H7 (cell line): ENCODE measurements at regions not wholly inside any gene's neighbourhood (a gene's known extent, or its start where the extent isn't known, plus 50 kb on each side); places are given as distances from the start of the nearest gene placed in this dataset.

Experiments
- DNase-seq: peaks from one replicate; pipeline ENCODE4 v3.0.0; 2012
- H3K27me3 ChIP-seq: 2 replicates; pipeline ENCODE4 v1.6.0; 2011; ENCODE audit warnings: mild to moderate bottlenecking, low read length; ENCODE audit not compliant: control insufficient read depth, insufficient read depth
- H3K36me3 ChIP-seq: replicated peaks from 2 replicates; pipeline ENCODE4 v1.5.1; 2011; ENCODE audit warnings: low read length; ENCODE audit not compliant: control insufficient read depth, insufficient read depth
- H3K4me3 ChIP-seq: 2 replicates; pipeline ENCODE4 v1.5.1; 2011; ENCODE audit warnings: low read depth, mild to moderate bottlenecking, control low read depth, low read length, moderate library complexity; ENCODE audit not compliant: insufficient read depth

DNA sequence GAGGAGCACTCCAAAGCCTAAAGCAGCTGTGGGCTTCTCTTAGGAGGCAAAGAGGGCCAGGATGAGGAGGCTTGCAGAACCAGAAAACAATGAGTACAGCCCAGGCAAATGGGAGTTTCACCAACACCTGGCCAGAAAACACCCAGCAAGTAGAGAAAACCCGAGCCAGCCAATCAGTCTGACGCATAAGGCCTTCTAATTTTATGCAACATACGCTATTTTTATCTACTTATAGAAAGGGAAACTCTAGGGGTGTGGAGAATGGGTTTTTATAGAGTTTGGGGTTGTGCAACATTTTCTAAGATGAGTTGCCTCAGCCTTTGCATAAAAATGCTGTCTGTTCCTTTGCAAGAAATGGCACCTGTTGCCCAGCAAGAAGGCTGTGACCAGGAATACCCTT is 529.0 kb upstream of the CDH5 start:
- Histone ChIP-seq H3K4me3 (no peak overlapping the region), H3K27me3 (no peaks in the 10 kb centered on the region)

GRCh38 chr16:65834688-65835087 is 531.8 kb upstream of the CDH5 start:
- H3K4me3 ChIP-seq = no peak overlapping the region
- DNase-seq = no peak
- H3K27me3 ChIP-seq = no peaks in the 10 kb centered on the region
- H3K36me3 ChIP-seq = no peaks in the 10 kb centered on the region

More for the DNA sequence above, 529.0 kb upstream of the CDH5 start:
- no peaks in the 10 kb centered on the region for H3K36me3 ChIP-seq
- no peak for DNase-seq

GRCh38 chr16:65833171-65833871 is 533.2 kb upstream of the CDH5 start:
- H3K4me3 ChIP-seq = no peak overlapping the region
- no peaks in the 10 kb centered on the region for H3K36me3 ChIP-seq
- no peak for DNase-seq
- no peaks in the 10 kb centered on the region for H3K27me3 ChIP-seq

DNA sequence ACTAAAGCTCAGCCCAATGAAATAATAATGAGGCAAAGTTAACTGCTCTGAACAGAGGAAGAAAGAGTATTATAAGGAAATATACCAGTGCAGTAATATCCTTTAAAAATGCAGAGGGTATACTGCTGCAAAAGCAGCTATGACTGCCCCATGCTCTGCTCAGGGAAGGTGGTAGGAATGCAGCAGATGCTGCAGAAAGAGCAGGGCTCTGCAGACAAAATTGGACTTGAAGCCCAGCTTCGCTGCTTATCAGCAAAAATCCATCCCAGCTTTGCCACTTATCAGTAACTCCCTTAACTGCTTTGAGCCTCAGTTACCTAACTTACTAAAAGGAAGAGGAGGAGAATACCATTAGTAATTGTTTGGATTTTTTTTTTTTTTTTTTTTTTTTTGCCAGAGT is 533.8 kb upstream of the CDH5 start:
- Histone ChIP-seq H3K4me3 (no peak overlapping the region), H3K36me3 (no peaks in the 10 kb centered on the region), H3K27me3 (no peaks in the 10 kb centered on the region)
- no peak for DNase-seq

DNA sequence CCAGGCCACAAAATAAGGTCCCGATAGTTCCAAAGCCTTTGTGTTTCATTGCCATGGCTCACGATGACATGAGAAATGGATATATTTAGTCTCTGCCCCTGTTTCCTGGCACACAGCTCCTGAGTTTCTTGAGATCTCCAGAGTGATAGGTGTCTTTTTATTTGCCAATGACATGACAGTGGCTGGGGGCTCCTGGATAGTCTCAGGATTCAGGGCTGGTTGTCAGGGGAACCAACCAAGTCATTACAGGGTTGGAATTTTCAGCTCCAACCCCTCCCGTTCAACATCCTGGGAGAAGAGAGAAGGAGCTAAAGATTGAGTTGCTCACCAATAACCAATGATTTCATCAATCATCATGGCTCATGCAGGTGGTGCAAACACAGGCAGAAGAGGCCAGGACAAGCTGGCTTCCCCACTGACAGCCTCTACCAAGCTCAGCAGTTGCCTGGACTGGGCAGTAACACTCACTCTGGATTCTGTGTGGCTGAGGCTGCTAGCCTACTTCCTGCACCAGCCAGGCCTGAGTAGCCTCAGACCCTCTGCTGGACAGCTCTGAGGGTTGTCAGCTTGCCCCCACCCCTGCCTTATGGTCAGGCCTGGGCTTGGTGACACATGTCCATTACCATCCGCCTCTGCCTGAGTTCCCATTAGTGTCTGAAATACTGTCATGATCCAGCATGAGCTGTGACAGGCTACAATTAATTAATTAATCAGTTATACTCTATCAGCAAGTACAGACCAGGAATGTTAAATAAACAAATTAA is 534.4 kb upstream of the CDH5 start:
- no peak for DNase-seq
- Histone ChIP-seq H3K27me3 (no peaks in the 10 kb centered on the region), H3K4me3 (no peak overlapping the region), H3K36me3 (no peaks in the 10 kb centered on the region)

DNA sequence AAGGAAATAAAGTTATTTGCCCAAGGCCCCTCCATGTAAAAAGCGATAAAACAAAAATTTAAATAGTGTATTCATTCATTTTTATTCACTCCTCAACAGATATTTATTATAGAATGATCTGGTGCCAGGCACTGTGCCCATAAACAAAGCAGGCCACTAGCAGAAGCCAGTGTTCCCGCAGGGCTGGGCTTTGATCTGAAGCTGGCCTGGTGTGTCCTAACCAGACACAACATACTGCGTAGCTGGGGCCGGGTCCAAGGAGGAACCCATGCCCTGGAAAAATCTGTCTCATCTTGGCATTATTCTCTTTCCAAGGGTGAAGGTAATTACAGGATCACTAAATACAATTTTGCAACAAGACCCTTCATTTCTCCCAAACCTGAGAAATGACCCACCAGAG is 537.4 kb upstream of the CDH5 start:
- no peak for DNase-seq
- Histone ChIP-seq H3K27me3 (no peaks in the 10 kb centered on the region), H3K4me3 (no peak overlapping the region), H3K36me3 (no peaks in the 10 kb centered on the region)

DNA sequence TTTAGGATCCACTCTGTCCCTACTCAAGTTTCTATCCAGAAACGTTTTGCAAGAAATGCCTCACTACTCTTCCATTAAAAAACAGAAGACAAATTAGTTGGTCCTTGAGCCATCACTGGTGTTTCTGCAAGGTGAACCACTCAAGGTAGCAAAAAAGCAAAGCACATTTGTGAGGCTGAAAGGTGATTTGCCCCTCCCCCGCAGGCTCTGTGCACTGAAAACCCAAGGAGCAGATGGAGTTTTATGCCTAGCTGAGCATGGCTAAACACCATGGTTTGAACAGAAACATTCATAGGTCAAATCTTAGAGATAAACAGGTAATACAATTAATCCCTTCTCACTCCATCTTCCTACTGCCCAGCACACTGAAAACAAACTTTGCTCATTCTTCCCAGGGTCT is 538.2 kb upstream of the CDH5 start:
- H3K4me3 ChIP-seq = no peak overlapping the region
- DNase-seq = no peak
- H3K27me3 ChIP-seq = no peaks in the 10 kb centered on the region
- no peaks in the 10 kb centered on the region for H3K36me3 ChIP-seq

- no peaks in the 10 kb centered on the region for H3K36me3 ChIP-seq
- DNase-seq = no peak
Observed at GRCh38 chr16:65827231-65827630, 539.3 kb upstream of the CDH5 start.

DNA sequence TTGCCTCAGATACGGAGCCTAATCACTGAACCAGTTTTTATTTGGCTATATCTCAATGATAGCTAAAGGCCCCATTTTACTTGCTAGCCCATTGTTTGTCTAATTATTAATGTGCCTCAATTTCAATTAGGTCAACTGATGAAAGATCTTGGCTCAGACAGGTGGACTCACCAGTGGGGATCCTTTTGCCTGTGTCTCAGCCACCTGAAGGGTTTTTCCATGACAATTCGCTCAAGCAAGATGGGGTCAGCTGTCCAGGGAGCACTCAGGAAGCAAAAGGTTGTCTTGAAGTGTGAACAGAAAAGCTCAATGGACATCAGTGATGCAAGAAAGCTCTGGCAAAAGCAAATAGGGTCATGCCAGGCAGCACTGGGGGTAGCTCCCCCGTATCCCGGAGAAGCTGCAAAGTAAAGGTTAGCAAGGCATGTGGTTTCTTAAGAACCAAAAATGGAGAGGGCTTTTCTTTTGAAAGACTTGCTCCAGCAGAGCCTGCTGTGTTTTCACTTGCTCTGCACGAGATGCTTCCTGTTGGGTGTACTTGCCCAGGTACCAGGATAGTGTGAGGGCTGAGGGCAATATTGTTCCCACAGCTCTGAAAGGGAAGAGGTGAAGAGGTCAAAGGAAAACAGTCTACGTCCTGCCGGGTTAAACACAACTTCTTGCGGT is 541.2 kb upstream of the CDH5 start:
- no peaks in the 10 kb centered on the region for H3K27me3 ChIP-seq
- H3K36me3 ChIP-seq = no peaks in the 10 kb centered on the region
- no peak overlapping the region for H3K4me3 ChIP-seq
- DNase-seq = no peak

More at GRCh38 chr16:65827231-65827630, 539.3 kb upstream of the CDH5 start:
- no peak overlapping the region for H3K4me3 ChIP-seq
- H3K27me3 ChIP-seq = no peaks in the 10 kb centered on the region

GRCh38 chr16:65822148-65822547 is 544.3 kb upstream of the CDH5 start:
- no peak for DNase-seq
- no peak overlapping the region for H3K4me3 ChIP-seq
- H3K27me3 ChIP-seq = no peaks in the 10 kb centered on the region
- no peaks in the 10 kb centered on the region for H3K36me3 ChIP-seq

GRCh38 chr16:65819136-65819898 is 547.2 kb upstream of the CDH5 start:
- H3K27me3 ChIP-seq = no peaks in the 10 kb centered on the region
- no peak for DNase-seq
- H3K4me3 ChIP-seq = no peak overlapping the region
- H3K36me3 ChIP-seq = no peaks in the 10 kb centered on the region

- H3K36me3 ChIP-seq = no peaks in the 10 kb centered on the region
- H3K4me3 ChIP-seq = no peak overlapping the region
- DNase-seq = no peak
- no peaks in the 10 kb centered on the region for H3K27me3 ChIP-seq
Observed at GRCh38 chr16:65817799-65818198, 548.7 kb upstream of the CDH5 start.

DNA sequence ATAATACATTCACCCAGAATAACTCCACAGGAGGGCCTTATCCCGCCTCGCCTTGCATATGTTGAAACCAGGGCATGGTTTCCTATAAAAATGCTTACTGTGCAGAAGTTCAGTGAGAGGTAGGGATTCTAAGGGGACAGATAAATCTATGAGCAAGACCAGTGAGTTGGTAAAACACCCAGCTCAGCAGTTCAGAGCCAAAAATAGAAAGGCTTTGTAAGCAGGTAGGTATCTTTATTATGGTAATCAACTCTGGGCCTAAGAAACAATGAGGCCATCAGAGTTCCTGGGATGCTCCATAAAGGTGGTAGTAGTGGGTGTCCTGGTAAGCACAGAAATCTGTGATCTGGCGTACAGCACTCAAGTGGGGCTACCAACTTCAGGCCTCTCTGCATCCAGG is 549.4 kb upstream of the CDH5 start:
- H3K27me3 ChIP-seq = no peaks in the 10 kb centered on the region
- DNase-seq = peak; percentile 10
- no peak overlapping the region for H3K4me3 ChIP-seq
- no peaks in the 10 kb centered on the region for H3K36me3 ChIP-seq

- Histone ChIP-seq H3K4me3 (no peak overlapping the region), H3K36me3 (no peaks in the 10 kb centered on the region), H3K27me3 (no peaks in the 10 kb centered on the region)
- DNase-seq = no peak
Observed at GRCh38 chr16:65816556-65816955, 549.9 kb upstream of the CDH5 start.
